ENCODE measurements at regions not wholly inside any gene's neighbourhood (a gene's known extent, or its start where the extent isn't known, plus 50 kb on each side); places are given as distances from the start of the nearest gene placed in this dataset.

GRCh38 chr2:134120733-134121630, 132.9 kb upstream of the MGAT5 start:
- Histone ChIP-seq H3K36me3 (ENCODE audit: insufficient read depth, low read length) (peaks cover 7% of the 10 kb centered on the region; the same call in 1 of the 2 replicates), H3K79me2 (ENCODE audit: insufficient read depth, low read depth, low read length) (peaks cover 52% of the 10 kb centered on the region; the same call in 1 of the 2 replicates), H3K4me1 (ENCODE audit: insufficient read depth, low read length, poor library complexity, severe bottlenecking) (peaks cover 46% of the 10 kb centered on the region), H2AFZ (ENCODE audit: low read length) (peak overlapping the region; percentile 34; the same call in 1 of the 2 replicates), H3K9me2 (ENCODE audit: insufficient read depth, low read length) (no peaks in the 10 kb centered on the region), H3K4me2 (ENCODE audit: low read length) (peak overlapping the region; percentile 91), H3K9me3 (ENCODE audit: low read length) (no peaks in the 10 kb centered on the region), H3K4me3 (ENCODE audit: low read depth, low read length, poor library complexity, severe bottlenecking) (peak overlapping the region; percentile 99), H4K20me1 (ENCODE audit: insufficient read depth, low read length) (peaks cover 41% of the 10 kb centered on the region), H3K27ac (ENCODE audit: low read depth, low read length, poor library complexity, severe bottlenecking) (peak overlapping the region; percentile 81)
- intact Hi-C loops (cut with micrococcal nuclease; ENCODE audit: unreplicated experiment): loop anchor here (5.0 kb wide), 1 partner anchor 171 kb away; no protein-coding TSS in a partner anchor
- TF ChIP-seq CTCF (conservative IDR thresholded peaks at IDR 0.05; ENCODE audit: low read length) (no peak), EZH2phosphoT487 (IDR thresholded peaks at IDR 0.05; ENCODE audit: borderline replicate concordance, low read depth, low read length) (no peak)
- ChIA-PET POLR2A (interaction anchor here (0.7 to 5.4 kb wide), 8 partner anchors 115 to 291 kb away, joined by 3 to 31 read pairs (median 4); partner anchors contain the start of gene MGAT5), CTCF (ENCODE audit: unreplicated experiment) (interaction anchor here (1.1 to 4.4 kb wide), 2 partner anchors 123 to 291 kb away, joined by 3 to 44 read pairs; no protein-coding TSS in a partner anchor)
- DNase-seq (ENCODE audit: low spot score): peak; percentile 76
- no TSS peak for BruUV-seq (replicated peaks)

- DNase-seq (ENCODE audit: low spot score): peak; percentile 53
- Histone ChIP-seq H2AFZ (ENCODE audit: low read length) (no peak overlapping the region), H4K20me1 (ENCODE audit: insufficient read depth, low read length) (peaks cover 52% of the 10 kb centered on the region), H3K36me3 (ENCODE audit: insufficient read depth, low read length) (peaks cover 10% of the 10 kb centered on the region; the same call in 1 of the 2 replicates), H3K27ac (ENCODE audit: low read depth, low read length, poor library complexity, severe bottlenecking) (no peak overlapping the region), H3K4me2 (ENCODE audit: low read length) (peak overlapping the region; percentile 91), H3K4me3 (ENCODE audit: low read depth, low read length, poor library complexity, severe bottlenecking) (no peak overlapping the region), H3K9me3 (ENCODE audit: low read length) (no peaks in the 10 kb centered on the region), H3K9me2 (ENCODE audit: insufficient read depth, low read length) (no peaks in the 10 kb centered on the region), H3K4me1 (ENCODE audit: insufficient read depth, low read length, poor library complexity, severe bottlenecking) (peaks cover 59% of the 10 kb centered on the region), H3K79me2 (ENCODE audit: insufficient read depth, low read depth, low read length) (peaks cover 63% of the 10 kb centered on the region; the same call in 1 of the 2 replicates)
- TF ChIP-seq EZH2phosphoT487 (IDR thresholded peaks at IDR 0.05; ENCODE audit: borderline replicate concordance, low read depth, low read length): no peak
- peak; percentile 52 for TF ChIP-seq CTCF (conservative IDR thresholded peaks at IDR 0.05; ENCODE audit: low read length)
- ChIA-PET POLR2A (interaction anchor here (1.0 kb wide), 1 partner anchor 83 kb away, joined by 3 read pairs; no protein-coding TSS in a partner anchor), CTCF (ENCODE audit: unreplicated experiment) (interaction anchor here (0.7 to 0.9 kb wide), 2 partner anchors 123 to 161 kb away, joined by 3 read pairs; no protein-coding TSS in a partner anchor)
- BruUV-seq (replicated peaks): no TSS peak
- intact Hi-C loops (cut with micrococcal nuclease; ENCODE audit: unreplicated experiment): loop anchor here (5.0 kb wide), 1 partner anchor 170 kb away; no protein-coding TSS in a partner anchor
These were observed 131.3 kb upstream of the MGAT5 start for GRCh38 chr2:134122610-134123009.
